H9 (cell line): ENCODE measurements at regions not wholly inside any gene's neighbourhood (a gene's known extent, or its start where the extent isn't known, plus 50 kb on each side); places are given as distances from the start of the nearest gene placed in this dataset.
A peak's percentile ranks its signal among the peaks of the same experiment; 100 is the strongest.

Experiments used
- DNase-seq: peaks from one replicate; pipeline ENCODE4 v3.0.0-alpha.2; 2017
- H2AFZ ChIP-seq: one replicate; pipeline ENCODE4 v1.6.1; 2013; ENCODE audit warnings: mild to moderate bottlenecking, low read length, control low read depth, moderate library complexity
- H2AK5ac ChIP-seq: 2 replicates; pipeline ENCODE4 v1.6.1; 2013; ENCODE audit warnings: low read length, control low read depth, mixed read lengths; ENCODE audit not compliant: insufficient read length
- H2BK120ac ChIP-seq: one replicate; pipeline ENCODE4 v1.6.1; 2013; ENCODE audit warnings: low read depth, mild to moderate bottlenecking, low read length, control low read depth, inconsistent platforms; ENCODE audit not compliant: poor library complexity, severe bottlenecking
- H2BK12ac ChIP-seq: 2 replicates; pipeline ENCODE4 v1.6.1; 2013; ENCODE audit warnings: low read length, control low read depth, mixed read lengths, low read depth; ENCODE audit not compliant: insufficient read length
- H2BK15ac ChIP-seq: 2 replicates; pipeline ENCODE4 v1.6.1; 2013; ENCODE audit warnings: low read depth, low read length, control low read depth
- H2BK20ac ChIP-seq: one replicate; pipeline ENCODE4 v1.6.1; 2013; ENCODE audit warnings: low read depth, mild to moderate bottlenecking, low read length, control low read depth, inconsistent platforms; ENCODE audit not compliant: poor library complexity, severe bottlenecking
- H2BK5ac ChIP-seq: 2 replicates; pipeline ENCODE4 v1.6.1; 2013; ENCODE audit warnings: low read length, control low read depth, mixed read lengths; ENCODE audit not compliant: insufficient read length
- H3K14ac ChIP-seq: 2 replicates; pipeline ENCODE4 v1.6.1; 2013; ENCODE audit warnings: low read length, control low read depth; ENCODE audit not compliant: insufficient read depth
- H3K18ac ChIP-seq: 2 replicates; pipeline ENCODE4 v1.6.1; 2013; ENCODE audit warnings: low read depth, mild to moderate bottlenecking, mixed read lengths, low read length, control low read depth; ENCODE audit not compliant: insufficient read length
- H3K23ac ChIP-seq: 2 replicates; pipeline ENCODE4 v1.6.1; 2013; ENCODE audit warnings: low read length, control low read depth, mixed read lengths, low read depth; ENCODE audit not compliant: insufficient read length
- H3K23me2 ChIP-seq: 2 replicates; pipeline ENCODE4 v1.6.1; 2013; ENCODE audit warnings: low read depth, mild to moderate bottlenecking, mixed read lengths, low read length, control low read depth; ENCODE audit not compliant: insufficient read length, poor library complexity, severe bottlenecking
- H3K27ac ChIP-seq: 2 replicates; pipeline ENCODE4 v1.5.1; 2013; ENCODE audit warnings: low read length, control low read depth, mixed read lengths, low read depth; ENCODE audit not compliant: insufficient read length
- H3K27me3 ChIP-seq: 2 replicates; pipeline ENCODE4 v1.6.1; 2013; ENCODE audit warnings: low read length, control low read depth, inconsistent platforms; ENCODE audit not compliant: insufficient read depth
- H3K4ac ChIP-seq: 2 replicates; pipeline ENCODE4 v1.6.1; 2013; ENCODE audit warnings: low read depth, mild to moderate bottlenecking, control low read depth, inconsistent platforms, low read length, moderate library complexity
- H3K4me1 ChIP-seq: 2 replicates; pipeline ENCODE4 v1.6.1; 2013; ENCODE audit warnings: low read length, control low read depth, inconsistent platforms; ENCODE audit not compliant: insufficient read depth
- H3K4me2 ChIP-seq: 2 replicates; pipeline ENCODE4 v1.6.1; 2013; ENCODE audit warnings: low read length, control low read depth, mixed read lengths; ENCODE audit not compliant: insufficient read length, insufficient read depth
- H3K56ac ChIP-seq: 2 replicates; pipeline ENCODE4 v1.6.1; 2013; ENCODE audit warnings: low read depth, mild to moderate bottlenecking, mixed read lengths, low read length, control low read depth; ENCODE audit not compliant: insufficient read length
- H3K79me1 ChIP-seq: 2 replicates; pipeline ENCODE4 v1.6.1; 2013; ENCODE audit warnings: low read depth, mild to moderate bottlenecking, moderate library complexity, low read length, control low read depth, inconsistent platforms; ENCODE audit not compliant: insufficient read depth, poor library complexity, severe bottlenecking
- H3K79me2 ChIP-seq: 2 replicates; pipeline ENCODE4 v1.6.1; 2013; ENCODE audit warnings: low read length, control low read depth, inconsistent platforms; ENCODE audit not compliant: insufficient read depth
- H3K9ac ChIP-seq: 2 replicates; pipeline ENCODE4 v1.6.1; 2013; ENCODE audit warnings: low read length, control low read depth, mixed read lengths; ENCODE audit not compliant: insufficient read length; ENCODE audit errors: extremely low read depth
- H3K9me3 ChIP-seq: one replicate; pipeline ENCODE4 v1.6.1; 2013; ENCODE audit warnings: low read depth, low read length, inconsistent platforms; ENCODE audit not compliant: control insufficient read depth
- H3T11ph ChIP-seq: one replicate; pipeline ENCODE4 v1.6.1; 2013; ENCODE audit warnings: mild to moderate bottlenecking, low read length, control low read depth, inconsistent platforms
- H4K20me1 ChIP-seq: one replicate; pipeline ENCODE4 v1.6.1; 2013; ENCODE audit not compliant: control insufficient read depth, insufficient read length, insufficient read depth
- H4K5ac ChIP-seq: 2 replicates; pipeline ENCODE4 v1.6.1; 2013; ENCODE audit warnings: low read depth, mild to moderate bottlenecking, mixed read lengths, low read length, control low read depth; ENCODE audit not compliant: insufficient read length
- H4K8ac ChIP-seq: replicated peaks from 2 replicates; pipeline ENCODE4 v1.6.1; 2013; ENCODE audit warnings: low read length, control low read depth, mixed read lengths, low read depth; ENCODE audit not compliant: insufficient read length
- H4K91ac ChIP-seq: 2 replicates; pipeline ENCODE4 v1.6.1; 2013; ENCODE audit warnings: low read depth, mild to moderate bottlenecking, moderate library complexity, mixed read lengths, low read length, control low read depth; ENCODE audit not compliant: insufficient read length
- H3K27ac Mint-ChIP-seq, 3 experiments: 2 replicates in 2 of 3; 3 replicates in 1 of 3; pipeline ENCODE4 v1.8.0; 2020 to 2021; ENCODE audit warnings: mixed read lengths in 3 of 3, mild to moderate bottlenecking in 1 of 3, moderate library complexity in 1 of 3
- H3K27me3 Mint-ChIP-seq: 2 replicates; pipeline ENCODE4 v1.8.0; 2021; ENCODE audit warnings: low read depth, mild to moderate bottlenecking, moderate library complexity, mixed read lengths
- H3K36me3 Mint-ChIP-seq, 3 experiments: 2 replicates in 2 of 3; 3 replicates in 1 of 3; pipeline ENCODE4 v1.8.0; 2020 to 2021; ENCODE audit warnings: low read depth in 3 of 3, mixed read lengths in 3 of 3; ENCODE audit not compliant: insufficient read depth in 1 of 3
- H3K4me1 Mint-ChIP-seq, 2 experiments: 2 replicates each; pipeline ENCODE4 v1.8.0; 2020; ENCODE audit warnings: mixed read lengths in 2 of 2
- H3K4me3 Mint-ChIP-seq, 2 experiments: 2 replicates in 1 of 2; 3 replicates in 1 of 2; pipeline ENCODE4 v1.8.0; 2020 to 2021; ENCODE audit warnings: mild to moderate bottlenecking in 2 of 2, mixed read lengths in 2 of 2, moderate library complexity in 1 of 2
- H3K9me3 Mint-ChIP-seq, 2 experiments: 2 replicates in 1 of 2; 3 replicates in 1 of 2; pipeline ENCODE4 v1.8.0; 2020; ENCODE audit warnings: mild to moderate bottlenecking in 2 of 2, mixed read lengths in 2 of 2, moderate library complexity in 1 of 2
- CTCF ChIP-seq: fragments of 200-600 bp; sonication (generic); conservative IDR thresholded peaks from 3 replicates; pipeline ENCODE4 v1.8.0; 2021; ENCODE audit warnings: antibody characterized with exemption, mild to moderate bottlenecking
- WGBS: extraction: QIAGEN DNeasy Blood & Tissue Kit; methylation state at CpG from one replicate; pipeline ENCODE4 v1.1.7; 2013; ENCODE audit warnings: missing lambda C conversion rate, low lambda C conversion rate, mixed read lengths; ENCODE audit not compliant: insufficient read length; ENCODE audit errors: extremely low coverage; 5-methylcytosine and 5-hydroxymethylcytosine counted together

- H3K4me3 Mint-ChIP-seq = no peak overlapping the region
- H4K91ac ChIP-seq = no peak overlapping the region
- H3K23ac ChIP-seq = no peak overlapping the region
- H3K56ac ChIP-seq = no peak overlapping the region
- H3K9me3 Mint-ChIP-seq = no peaks in the 10 kb centered on the region; a peak in 1 of 5 replicates
- no peaks in the 10 kb centered on the region for H3K36me3 Mint-ChIP-seq
- no peaks in the 10 kb centered on the region for H3K79me2 ChIP-seq
- no peak overlapping the region for H3K27ac ChIP-seq
- no peaks in the 10 kb centered on the region for H3K79me1 ChIP-seq
- no peaks in the 10 kb centered on the region for H3K9me3 ChIP-seq
- H3K18ac ChIP-seq = no peak overlapping the region
- H4K5ac ChIP-seq = no peak overlapping the region
- no peak overlapping the region for H2AK5ac ChIP-seq
- H4K20me1 ChIP-seq = no peaks in the 10 kb centered on the region
- peaks cover 24 to 25% of the 10 kb centered on the region in 2 experiments for H3K4me1 Mint-ChIP-seq
- no peak overlapping the region for H2BK12ac ChIP-seq
- DNase-seq = no peak
- no peak overlapping the region for H2BK20ac ChIP-seq
- no peak for TF ChIP-seq CTCF
- no peak overlapping the region for H3K9ac ChIP-seq
- H2BK5ac ChIP-seq = no peak overlapping the region
- H3K4ac ChIP-seq = no peak overlapping the region
- no peak overlapping the region for H3K14ac ChIP-seq
- no peaks in the 10 kb centered on the region for H3K27me3 Mint-ChIP-seq
- H3K27ac Mint-ChIP-seq = peak overlapping the region in 1 of 3 experiments; percentile 34; a peak in 1 of 7 replicates
- H3K4me1 ChIP-seq = peaks cover 5% of the 10 kb centered on the region
- no peak overlapping the region for H3T11ph ChIP-seq
- no peak overlapping the region for H2BK120ac ChIP-seq
- WGBS = no CpG with 5 or more reads among the region's 2 CpGs
- H2BK15ac ChIP-seq = no peak overlapping the region
- H4K8ac ChIP-seq = no peak overlapping the region
- no peak overlapping the region for H2AFZ ChIP-seq
- H3K23me2 ChIP-seq = no peaks in the 10 kb centered on the region
- no peak overlapping the region for H3K4me2 ChIP-seq
- no peaks in the 10 kb centered on the region for H3K27me3 ChIP-seq
Measured at GRCh38 chr2:166762746-166763145, 125.5 kb upstream of the XIRP2 start.
